GM19395 (cell line): ENCODE measurements at regions not wholly inside any gene's neighbourhood (a gene's known extent, or its start where the extent isn't known, plus 50 kb on each side); places are given as distances from the start of the nearest gene placed in this dataset.

Experiments
- ATAC-seq: cut with Tn5 transposase; IDR thresholded peaks from one replicate; pipeline ENCODE4 v1.9.1; 2021; ENCODE audit warnings: mild to moderate bottlenecking, moderate library complexity; ENCODE audit not compliant: unreplicated experiment

GRCh38 chr2:80706951-80707350 lies 402.4 kb upstream of the LRRTM1 start:
- no peak for ATAC-seq

- ATAC-seq: no peak
Observed at GRCh38 chr2:80706541-80706940, 402.0 kb upstream of the LRRTM1 start.

- ATAC-seq: no peak
Observed at GRCh38 chr2:80703532-80703931, 399.0 kb upstream of the LRRTM1 start.

GRCh38 chr2:80700961-80701360 lies 396.4 kb upstream of the LRRTM1 start:
- ATAC-seq: no peak
